Endothelial cell of umbilical vein (primary cell): ENCODE measurements at regions not wholly inside any gene's neighbourhood (a gene's known extent, or its start where the extent isn't known, plus 50 kb on each side); places are given as distances from the start of the nearest gene placed in this dataset.

Experiments
- BruUV-seq: library from RNA; stranded (reverse); fragments of 400-500 nt; replicated peaks from 2 replicates; lab custom pipeline; 2021; lab: Mats Ljungman, UMichigan
- CTCF ChIA-PET: fragments of 300-600, 350-600 bp; sonication (Branson Sonifier 250); formaldehyde crosslinking; loops from one replicate; lab custom pipeline; 2021; ENCODE audit warnings: antibody characterized with exemption, inconsistent platforms; lab: Charles Lee
- POLR2A ChIA-PET: fragments of 300-600, 350-600 bp; sonication (Branson Sonifier 250); formaldehyde crosslinking; loops from one replicate; lab custom pipeline; 2021; ENCODE audit warnings: antibody characterized with exemption, inconsistent platforms; lab: Charles Lee
- DNase-seq: peaks from one replicate; pipeline ENCODE4 v3.0.0-alpha.2; 2011; ENCODE audit warnings: low read depth, low spot score
- FAIRE-seq: peaks from 2 replicates; lab custom pipeline; 2011; peaks lifted over from hg19 to GRCh38; lab: Jason Lieb, UNC
- H2AFZ ChIP-seq: 2 replicates; pipeline ENCODE4 v1.6.0; 2012; ENCODE audit warnings: low read depth, low read length, control low read depth, inconsistent platforms
- H3K27ac ChIP-seq: 2 replicates; pipeline ENCODE4 v1.5.1; 2011; ENCODE audit warnings: low read depth, mild to moderate bottlenecking, control low read depth, low read length, moderate library complexity; ENCODE audit not compliant: insufficient read depth
- H3K27me3 ChIP-seq, 2 experiments: 2 replicates each; pipeline versions ENCODE4 v1.6.0 to v1.6.1; 2011; ENCODE audit warnings: low read length in 2 of 2, mixed read lengths in 1 of 2; ENCODE audit not compliant: control insufficient read depth in 2 of 2, insufficient read depth in 2 of 2
- H3K36me3 ChIP-seq, 2 experiments: 2 replicates in 1 of 2; 3 replicates in 1 of 2; pipeline ENCODE4 v1.5.1; 2011; ENCODE audit warnings: low read length in 2 of 2, mild to moderate bottlenecking in 1 of 2, moderate library complexity in 1 of 2; ENCODE audit not compliant: control insufficient read depth in 2 of 2, insufficient read depth in 2 of 2; ENCODE audit errors: extremely low read depth in 1 of 2
- H3K4me1 ChIP-seq: 3 replicates; pipeline ENCODE4 v1.5.1; 2011; ENCODE audit warnings: mild to moderate bottlenecking, low read length; ENCODE audit not compliant: control insufficient read depth, insufficient read depth; ENCODE audit errors: extremely low read depth
- H3K4me2 ChIP-seq: 2 replicates; pipeline ENCODE4 v1.6.1; 2011; ENCODE audit warnings: low read length, control low read depth, mixed read lengths; ENCODE audit not compliant: insufficient read depth
- H3K4me3 ChIP-seq, 3 experiments: fragments of 200-600 bp in 1 of 3; sonication (generic), shearing (Covaris generic) in 1 of 3; replicated peaks in 1 of 3; 2 replicates each; pipeline ENCODE4 v1.5.1; 2011 to 2016; ENCODE audit warnings: control low read depth in 3 of 3, low read length in 3 of 3, mild to moderate bottlenecking in 2 of 3, inconsistent platforms in 1 of 3, low read depth in 1 of 3, moderate library complexity in 1 of 3; ENCODE audit not compliant: insufficient read depth in 1 of 3
- H3K79me2 ChIP-seq: 2 replicates; pipeline ENCODE4 v1.6.0; 2012; ENCODE audit warnings: low read length, inconsistent platforms; ENCODE audit not compliant: control insufficient read depth, insufficient read depth
- H3K9ac ChIP-seq: replicated peaks from 2 replicates; pipeline ENCODE3; 2011; ENCODE audit warnings: low read length, control low read depth; ENCODE audit not compliant: insufficient read depth; ENCODE audit errors: extremely low read depth
- H3K9me1 ChIP-seq: replicated peaks from 3 replicates; pipeline ENCODE4 v1.6.0; 2011; ENCODE audit warnings: mild to moderate bottlenecking, low read length; ENCODE audit not compliant: control insufficient read depth, insufficient read depth; ENCODE audit errors: extremely low read depth
- H3K9me3 ChIP-seq: replicated peaks from 2 replicates; pipeline ENCODE4 v1.5.1; 2012; ENCODE audit warnings: low read length, inconsistent platforms; ENCODE audit not compliant: control insufficient read depth, insufficient read depth
- H4K20me1 ChIP-seq: replicated peaks from 2 replicates; pipeline ENCODE3; 2011; ENCODE audit warnings: mild to moderate bottlenecking, low read length; ENCODE audit not compliant: control insufficient read depth, insufficient read depth; ENCODE audit errors: extremely low read depth
- CTCF ChIP-seq, 2 donors: IDR thresholded peaks; 1 replicate in 1 of 2; 2 replicates in 1 of 2; pipeline ENCODE4 v1.5.1; 2011; ENCODE audit warnings: low read length in 2 of 2, mild to moderate bottlenecking in 2 of 2, moderate library complexity in 2 of 2, control low read depth in 1 of 2, inconsistent platforms in 1 of 2, low read depth in 1 of 2; ENCODE audit not compliant: insufficient read depth in 1 of 2; ENCODE audit errors: extremely low read depth in 1 of 2
- EZH2 ChIP-seq: IDR thresholded peaks from 2 replicates; pipeline ENCODE4 v1.6.1; 2012; ENCODE audit warnings: borderline replicate concordance, low read depth, mild to moderate bottlenecking, moderate library complexity, low read length, inconsistent platforms; ENCODE audit not compliant: severe bottlenecking
- GATA2 ChIP-seq: IDR thresholded peaks from 2 replicates; pipeline ENCODE4 v1.7.0; 2011; ENCODE audit warnings: low read depth, mild to moderate bottlenecking, moderate library complexity, mixed read lengths, low read length; ENCODE audit not compliant: insufficient read length, insufficient read depth
- JUN ChIP-seq: IDR thresholded peaks from 2 replicates; pipeline ENCODE4 v1.6.1; 2011; ENCODE audit warnings: borderline replicate concordance, low read depth; ENCODE audit not compliant: insufficient read length, insufficient read depth
- MAX ChIP-seq: IDR thresholded peaks from 2 replicates; pipeline ENCODE4 v1.6.1; 2011; ENCODE audit not compliant: insufficient read depth, insufficient read length
- MYC ChIP-seq: IDR thresholded peaks from one replicate; pipeline ENCODE4 v1.6.1; 2011; ENCODE audit warnings: mild to moderate bottlenecking, low read depth, low read length
- POLR2A ChIP-seq: IDR thresholded peaks from 2 replicates; pipeline ENCODE4 v1.6.1; 2012; ENCODE audit warnings: low read depth, mild to moderate bottlenecking, control low read depth, low read length
- POLR2AphosphoS5 ChIP-seq: IDR thresholded peaks from 2 replicates; pipeline ENCODE4 v1.6.1; 2012; ENCODE audit warnings: low read depth, mild to moderate bottlenecking, control low read depth, low read length, moderate library complexity; ENCODE audit not compliant: insufficient read depth
- dilution Hi-C: fragments of 300-500 bp; cut with MboI; formaldehyde crosslinking; loops from one replicate; pipeline ENCODE4 v1.15.0; 2019; ENCODE audit warnings: low sequenced_read_pairs; ENCODE audit not compliant: extremely low pct_ligation_motif_present
- intact Hi-C: fragments of 100-400 bp; cut with micrococcal nuclease; formaldehyde crosslinking; loops from one replicate; pipeline ENCODE4 v1.10.0; 2022

GRCh38 chr1:181351740-181352139, 131.6 kb upstream of the CACNA1E start:
- Histone ChIP-seq H3K4me3 (no peak overlapping the region), H2AFZ (no peak overlapping the region), H3K9ac (no peak overlapping the region), H3K9me1 (no peaks in the 10 kb centered on the region), H3K9me3 (no peaks in the 10 kb centered on the region), H3K79me2 (no peaks in the 10 kb centered on the region), H4K20me1 (no peaks in the 10 kb centered on the region), H3K4me2 (no peak overlapping the region), H3K27me3 (no peaks in the 10 kb centered on the region), H3K4me1 (no peaks in the 10 kb centered on the region), H3K27ac (no peak overlapping the region), H3K36me3 (no peaks in the 10 kb centered on the region)
- CTCF ChIA-PET = interaction anchor here (1.0 to 2.2 kb wide), 2 partner anchors 149 to 162 kb away, joined by 3 to 5 read pairs; no protein-coding TSS in a partner anchor
- dilution Hi-C loops = no loop called here
- DNase-seq (no peak), FAIRE-seq (no peak)
- POLR2A ChIA-PET = no interaction called here
- TF ChIP-seq GATA2 (no peak), MYC (no peak), EZH2 (no peak), CTCF (IDR thresholded peaks at IDR 0.05; ENCODE audit: extremely low read depth in 1 of 2, insufficient read depth in 1 of 2, low read depth in 1 of 2, low read length in 2 of 2) (no peak), POLR2A (no peak), MAX (no peak), JUN (no peak), POLR2AphosphoS5 (no peak)
- intact Hi-C loops = no loop called here
- no TSS peak for BruUV-seq
